ENCODE measurements at regions not wholly inside any gene's neighbourhood (a gene's known extent, or its start where the extent isn't known, plus 50 kb on each side); places are given as distances from the start of the nearest gene placed in this dataset.
"Not testable (repeated sequence)": the region's sequence is repeated elsewhere in the genome, so short reads cannot be mapped to it uniquely, and the experiment has no call there.

GRCh38 chr14:56990991-56991627 is 180.8 kb upstream of the OTX2 start:
- not testable (repeated sequence) for H3K36me3 Mint-ChIP-seq; H3K4me3 Mint-ChIP-seq; ATAC-seq; DNase-seq (ENCODE audit: low spot score in 2 of 2); H3K4me1 Mint-ChIP-seq; H3K9me3 Mint-ChIP-seq; H3K27ac Mint-ChIP-seq

- H3K4me1 Mint-ChIP-seq = no peaks in the 10 kb centered on the region
- DNase-seq (ENCODE audit: low spot score in 2 of 2) (no peak), ATAC-seq (no peak)
- no peak overlapping the region for H3K27ac Mint-ChIP-seq
- H3K36me3 Mint-ChIP-seq = no peaks in the 10 kb centered on the region
- H3K9me3 Mint-ChIP-seq = peaks cover 3% of the 10 kb centered on the region
- H3K4me3 Mint-ChIP-seq = no peak overlapping the region
Measured at GRCh38 chr14:56989359-56989758, 179.1 kb upstream of the OTX2 start.

DNA sequence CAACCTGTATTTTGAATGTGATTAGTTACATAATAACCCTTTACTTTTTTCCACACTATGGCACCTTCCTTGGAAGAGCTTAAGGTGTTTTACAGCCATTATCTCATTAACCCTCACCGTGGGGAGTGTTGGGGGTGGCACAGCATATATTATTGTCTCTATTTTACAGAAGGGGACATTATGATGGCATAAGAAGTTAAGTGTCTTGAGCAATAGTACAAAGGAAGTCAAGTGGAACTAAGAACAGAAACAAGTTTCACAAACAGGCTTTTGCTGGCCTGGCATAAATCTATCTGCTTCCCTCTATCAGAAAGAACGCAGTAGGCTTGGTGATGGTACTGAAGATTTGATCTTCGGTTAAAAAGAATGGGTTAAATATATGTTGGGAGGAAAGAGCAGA is 169.7 kb upstream of the OTX2 start:
- no peaks in the 10 kb centered on the region for H3K4me1 Mint-ChIP-seq
- no peaks in the 10 kb centered on the region for H3K36me3 Mint-ChIP-seq
- DNase-seq (ENCODE audit: low spot score in 2 of 2) (no peak), ATAC-seq (no peak)
- no peak overlapping the region for H3K4me3 Mint-ChIP-seq
- H3K27ac Mint-ChIP-seq = no peak overlapping the region
- H3K9me3 Mint-ChIP-seq = no peaks in the 10 kb centered on the region

DNA sequence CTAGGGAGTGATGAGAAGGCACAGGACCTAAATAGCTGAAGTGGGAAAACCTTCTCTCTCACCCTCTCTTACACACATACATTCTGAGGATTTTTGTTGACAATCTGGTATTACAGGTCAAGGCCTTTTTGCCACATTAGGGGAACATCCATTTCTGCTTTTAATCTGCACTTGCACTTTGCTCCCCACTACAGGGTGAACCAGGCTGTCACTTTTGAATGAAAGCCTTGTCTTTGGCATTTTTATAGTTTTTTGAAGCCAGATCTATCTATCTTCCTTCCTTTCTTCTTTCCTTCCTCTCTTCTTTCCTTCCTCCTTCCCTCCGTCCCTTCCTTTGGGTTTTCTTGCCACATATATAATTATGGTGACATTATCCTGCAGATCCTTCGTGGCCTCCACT is 165.9 kb upstream of the OTX2 start:
- H3K4me1 Mint-ChIP-seq = no peaks in the 10 kb centered on the region
- H3K9me3 Mint-ChIP-seq = no peaks in the 10 kb centered on the region
- no peaks in the 10 kb centered on the region for H3K36me3 Mint-ChIP-seq
- DNase-seq (ENCODE audit: low spot score in 2 of 2) (no peak), ATAC-seq (no peak)
- no peak overlapping the region for H3K4me3 Mint-ChIP-seq
- no peak overlapping the region for H3K27ac Mint-ChIP-seq

DNA sequence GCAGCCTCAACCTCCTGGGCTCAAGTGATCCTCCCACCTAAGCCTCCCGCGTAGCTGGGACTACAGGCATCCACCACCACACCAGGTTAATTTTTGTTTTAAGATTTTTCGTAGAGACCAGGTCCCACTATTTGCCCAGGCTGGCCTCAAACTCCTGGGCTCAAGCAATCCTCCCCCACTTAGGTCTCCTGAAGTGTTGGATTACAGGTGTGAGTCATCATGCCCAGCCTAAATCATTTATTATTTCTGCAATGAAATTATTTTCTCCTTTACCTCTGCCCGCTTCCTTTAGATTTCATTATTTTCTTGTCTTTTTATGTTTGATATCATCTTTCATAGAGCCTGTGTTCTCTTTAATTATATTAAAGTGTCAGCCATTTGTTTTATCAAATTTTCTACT is 165.2 kb upstream of the OTX2 start:
- no peak for DNase-seq (ENCODE audit: low spot score in 2 of 2)
- H3K27ac Mint-ChIP-seq = no peak overlapping the region
- H3K4me3 Mint-ChIP-seq = no peak overlapping the region
- no peaks in the 10 kb centered on the region for H3K36me3 Mint-ChIP-seq
- H3K9me3 Mint-ChIP-seq = no peaks in the 10 kb centered on the region
- no peak for ATAC-seq
- H3K4me1 Mint-ChIP-seq = no peaks in the 10 kb centered on the region

DNA sequence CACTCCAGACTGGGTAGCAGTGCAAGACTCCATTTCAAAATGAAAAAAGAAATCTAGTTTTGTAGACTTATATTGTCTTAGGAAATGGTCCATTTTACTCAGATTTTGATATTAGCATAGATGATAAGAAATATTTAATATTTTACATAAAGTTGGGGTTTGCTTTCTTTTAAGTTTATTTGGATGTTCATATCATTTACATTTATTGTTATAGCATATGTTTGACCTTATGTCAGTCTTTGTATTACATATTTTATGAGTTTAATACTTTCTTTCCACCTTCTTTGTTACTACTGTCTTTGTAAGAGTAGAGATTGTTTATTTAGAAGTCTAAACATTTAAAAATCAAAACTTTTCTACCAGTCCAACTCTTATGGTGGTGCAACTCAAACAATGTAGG is 162.7 kb upstream of the OTX2 start:
- Mint-ChIP-seq H3K9me3 (peaks cover 5% of the 10 kb centered on the region), H3K4me1 (no peaks in the 10 kb centered on the region), H3K4me3 (no peak overlapping the region), H3K27ac (no peak overlapping the region), H3K36me3 (no peaks in the 10 kb centered on the region)
- no peak for DNase-seq (ENCODE audit: low spot score in 2 of 2)
- ATAC-seq = no peak

- no peak for ATAC-seq
- no peak overlapping the region for H3K4me3 Mint-ChIP-seq
- peaks cover 3% of the 10 kb centered on the region for H3K9me3 Mint-ChIP-seq
Measured at GRCh38 chr14:56964895-56965294, 154.6 kb upstream of the OTX2 start.

GRCh38 chr14:56963381-56963780 is 153.1 kb upstream of the OTX2 start:
- Mint-ChIP-seq H3K36me3 (no peaks in the 10 kb centered on the region), H3K4me3 (no peak overlapping the region), H3K27ac (no peak overlapping the region), H3K9me3 (no peaks in the 10 kb centered on the region), H3K4me1 (no peaks in the 10 kb centered on the region)
- DNase-seq (ENCODE audit: low spot score in 2 of 2) = no peak
- no peak for ATAC-seq

More at GRCh38 chr14:56964895-56965294, 154.6 kb upstream of the OTX2 start:
- H3K36me3 Mint-ChIP-seq = no peaks in the 10 kb centered on the region
- no peak overlapping the region for H3K27ac Mint-ChIP-seq
- H3K4me1 Mint-ChIP-seq = no peaks in the 10 kb centered on the region
- no peak for DNase-seq (ENCODE audit: low spot score in 2 of 2)

DNA sequence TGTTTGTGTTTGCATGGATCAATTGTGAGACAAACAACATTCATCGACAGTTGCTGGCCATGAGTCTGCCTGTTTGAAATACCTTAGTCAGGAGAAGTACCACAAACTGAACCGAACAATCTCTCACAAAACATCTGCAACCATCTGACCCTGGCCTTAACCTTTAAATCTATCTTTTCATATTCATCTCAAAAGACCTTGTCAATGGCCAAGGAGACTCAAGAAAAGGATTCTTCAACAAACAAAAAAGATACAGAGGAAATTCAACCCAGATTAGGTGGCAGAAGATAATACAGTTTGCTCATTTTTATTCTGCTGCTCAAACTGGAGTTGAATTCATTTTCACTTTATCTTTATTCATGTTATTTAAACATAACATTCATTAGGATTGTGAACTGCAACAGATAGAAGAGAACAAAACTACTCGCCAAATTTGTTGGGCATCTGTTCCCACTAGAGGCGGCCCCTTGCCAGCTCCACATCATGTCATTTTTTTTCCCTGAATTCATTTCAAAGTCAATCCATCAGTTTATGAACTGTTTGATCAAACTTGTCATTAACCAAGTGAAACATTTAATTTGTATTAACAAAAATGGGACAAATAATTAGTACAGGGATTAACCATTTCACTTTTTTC is 152.3 kb upstream of the OTX2 start:
- no peaks in the 10 kb centered on the region for H3K36me3 Mint-ChIP-seq
- no peak overlapping the region for H3K4me3 Mint-ChIP-seq
- no peaks in the 10 kb centered on the region for H3K4me1 Mint-ChIP-seq
- H3K9me3 Mint-ChIP-seq = no peaks in the 10 kb centered on the region
- DNase-seq (ENCODE audit: low spot score in 2 of 2) = no peak
- ATAC-seq = no peak
- no peak overlapping the region for H3K27ac Mint-ChIP-seq

- no peak for ATAC-seq
- DNase-seq (ENCODE audit: low spot score in 2 of 2) = no peak
- H3K9me3 Mint-ChIP-seq = no peaks in the 10 kb centered on the region
Measured at GRCh38 chr14:56959869-56960268, 149.6 kb upstream of the OTX2 start.

DNA sequence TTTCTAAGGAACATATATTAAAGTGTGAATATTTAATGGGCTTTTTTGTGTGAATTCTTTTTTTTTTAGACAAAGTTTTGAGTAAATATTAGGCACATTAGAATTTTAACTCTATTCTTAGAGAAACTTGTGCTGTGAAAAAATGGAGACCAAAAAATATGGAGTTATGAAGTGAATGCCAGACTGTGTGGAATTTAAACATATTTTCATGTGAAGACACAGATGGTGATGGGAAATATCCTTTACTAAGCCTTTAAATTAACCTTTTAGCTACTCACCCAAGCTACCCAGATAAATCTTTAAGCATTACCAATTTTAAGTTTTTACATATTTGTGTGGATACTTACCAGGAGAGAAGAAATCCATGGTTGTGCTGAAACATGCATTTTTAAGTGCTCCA is 148.8 kb upstream of the OTX2 start:
- DNase-seq (ENCODE audit: low spot score in 2 of 2) (no peak), ATAC-seq (no peak)
- Mint-ChIP-seq H3K27ac (no peak overlapping the region), H3K36me3 (no peaks in the 10 kb centered on the region), H3K4me1 (no peaks in the 10 kb centered on the region), H3K4me3 (no peak overlapping the region), H3K9me3 (no peaks in the 10 kb centered on the region)

More at GRCh38 chr14:56959869-56960268, 149.6 kb upstream of the OTX2 start:
- Mint-ChIP-seq H3K36me3 (no peaks in the 10 kb centered on the region), H3K27ac (no peak overlapping the region), H3K4me3 (no peak overlapping the region), H3K4me1 (no peaks in the 10 kb centered on the region)

- Mint-ChIP-seq H3K27ac (no peak overlapping the region), H3K4me3 (no peak overlapping the region), H3K36me3 (no peaks in the 10 kb centered on the region), H3K4me1 (no peaks in the 10 kb centered on the region), H3K9me3 (no peaks in the 10 kb centered on the region)
- DNase-seq (ENCODE audit: low spot score in 2 of 2) = no peak
- no peak for ATAC-seq
Measured at GRCh38 chr14:56956182-56956581, 145.9 kb upstream of the OTX2 start.

GRCh38 chr14:56955745-56956144 is 145.5 kb upstream of the OTX2 start:
- DNase-seq (ENCODE audit: low spot score in 2 of 2) (no peak), ATAC-seq (no peak)
- no peaks in the 10 kb centered on the region for H3K9me3 Mint-ChIP-seq
- H3K27ac Mint-ChIP-seq = no peak overlapping the region
- no peaks in the 10 kb centered on the region for H3K4me1 Mint-ChIP-seq
- no peaks in the 10 kb centered on the region for H3K36me3 Mint-ChIP-seq
- H3K4me3 Mint-ChIP-seq = no peak overlapping the region

DNA sequence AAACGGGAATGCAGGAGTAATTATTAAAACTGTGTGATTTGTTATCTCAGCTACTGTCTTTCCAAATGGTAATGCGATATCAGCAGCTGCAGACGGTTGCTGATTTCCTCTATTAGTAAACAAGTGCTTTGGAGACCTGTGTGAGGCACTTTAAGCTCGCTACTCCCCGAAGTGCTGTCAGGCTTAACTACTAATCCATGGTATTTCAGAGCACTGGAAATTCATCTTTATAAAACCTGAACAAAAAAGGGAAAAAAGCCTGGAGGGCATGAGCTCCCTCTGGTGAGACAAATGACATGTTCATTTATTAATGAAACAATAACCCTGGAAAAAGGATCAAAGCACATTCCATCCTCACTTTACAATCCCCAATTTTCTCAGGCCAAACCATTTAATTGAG is 143.6 kb upstream of the OTX2 start:
- H3K36me3 Mint-ChIP-seq = no peaks in the 10 kb centered on the region
- H3K9me3 Mint-ChIP-seq = no peaks in the 10 kb centered on the region
- H3K4me1 Mint-ChIP-seq = no peaks in the 10 kb centered on the region
- no peak for ATAC-seq
- DNase-seq (ENCODE audit: low spot score in 2 of 2) = no peak
- H3K27ac Mint-ChIP-seq = no peak overlapping the region
- H3K4me3 Mint-ChIP-seq = no peak overlapping the region

DNA sequence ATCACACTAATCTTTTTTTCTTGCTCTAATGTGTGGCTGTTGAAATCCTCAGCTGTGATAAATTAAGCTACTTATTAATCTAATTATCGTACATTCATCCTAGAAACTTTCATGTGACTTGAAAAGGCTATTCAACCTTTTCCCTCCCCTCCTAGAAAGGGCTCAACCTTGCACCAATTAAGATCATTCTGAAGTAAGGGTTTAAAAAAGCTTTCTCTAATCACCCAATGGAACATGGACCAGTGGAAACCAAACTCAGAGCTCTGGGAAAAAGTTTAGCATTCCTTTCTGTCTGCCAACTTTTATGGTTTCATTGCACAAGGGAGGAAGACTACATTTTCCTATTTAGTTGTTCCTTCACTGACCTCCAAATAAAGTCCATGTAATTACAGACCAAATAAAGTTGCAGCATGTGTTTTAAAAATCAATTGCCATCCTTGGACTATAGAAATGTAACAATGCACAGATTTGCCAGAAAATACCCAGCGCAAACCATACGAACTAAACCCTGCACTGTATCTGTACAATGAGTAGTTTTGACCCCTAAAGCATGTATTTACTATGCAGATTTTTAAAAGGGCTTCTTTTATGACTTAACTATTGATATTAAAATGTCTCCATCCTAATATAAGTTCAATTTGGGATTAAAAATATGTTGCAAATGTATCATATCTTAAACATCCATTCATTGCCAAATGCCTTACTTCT is 142.6 kb upstream of the OTX2 start:
- Mint-ChIP-seq H3K27ac (no peak overlapping the region), H3K4me3 (no peak overlapping the region), H3K9me3 (no peaks in the 10 kb centered on the region), H3K4me1 (no peaks in the 10 kb centered on the region), H3K36me3 (no peaks in the 10 kb centered on the region)
- no peak for ATAC-seq
- no peak for DNase-seq (ENCODE audit: low spot score in 2 of 2)

GRCh38 chr14:56949828-56950227 is 139.5 kb upstream of the OTX2 start:
- Mint-ChIP-seq H3K36me3 (no peaks in the 10 kb centered on the region), H3K4me1 (no peaks in the 10 kb centered on the region), H3K9me3 (peaks cover 4% of the 10 kb centered on the region), H3K27ac (no peak overlapping the region), H3K4me3 (no peak overlapping the region)
- ATAC-seq (no peak), DNase-seq (ENCODE audit: low spot score in 2 of 2) (no peak)

Measured in stimulated activated effector memory CD8-positive, alpha-beta T cell treated with anti-CD3 and anti-CD28 coated beads, Interleukin-12 subunit alpha, Interleukin-12 subunit beta, amount 100 ng/mL, for 72 hours (primary cell).